ENCODE measurements at regions not wholly inside any gene's neighbourhood (a gene's known extent, or its start where the extent isn't known, plus 50 kb on each side); places are given as distances from the start of the nearest gene placed in this dataset.

GRCh38 chr11:110960167-110960566 is 247.9 kb upstream of the ARHGAP20 start:
- TF ChIP-seq CTCF (IDR thresholded peaks at IDR 0.05 in 2 of 3, conservative IDR thresholded peaks at IDR 0.05 in 1 of 3; ENCODE audit: control insufficient read depth in 2 of 3, extremely low read depth in 1 of 3, insufficient read depth in 1 of 3, low read depth in 3 of 3, low read length in 3 of 3) (no peak), NFYB (IDR thresholded peaks at IDR 0.05; ENCODE audit: insufficient read depth, low read depth, low read length) (no peak), ASH2L (IDR thresholded peaks at IDR 0.05; ENCODE audit: borderline replicate concordance, low read depth) (no peak), USF2 (IDR thresholded peaks at IDR 0.05; ENCODE audit: borderline replicate concordance, low read depth, low read length) (no peak)

All from GM12878 (cell line).